ENCODE measurements at regions not wholly inside any gene's neighbourhood (a gene's known extent, or its start where the extent isn't known, plus 50 kb on each side); places are given as distances from the start of the nearest gene placed in this dataset.

GRCh38 chr15:81680829-81681228 lies 306.8 kb upstream of the TMC3 start:
- no peak for TF ChIP-seq CTCF (IDR thresholded peaks at IDR 0.05)
- TF ChIP-seq POLR2AphosphoS5 (IDR thresholded peaks at IDR 0.05): no peak

All from breast epithelium (tissue), 3 donors.